K562 (cell line): ENCODE measurements at regions not wholly inside any gene's neighbourhood (a gene's known extent, or its start where the extent isn't known, plus 50 kb on each side); places are given as distances from the start of the nearest gene placed in this dataset.
"Not testable (repeated sequence)": the region's sequence is repeated elsewhere in the genome, so short reads cannot be mapped to it uniquely, and the experiment has no call there.

ENCODE experiments used
- ATAC-seq: fragments of 200-7000 bp; cut with Tn5 transposase; 3 replicates; pipeline ENCODE4 v1.9.1; 2020; ENCODE audit warnings: moderate library complexity
- BruUV-seq: library from RNA; stranded (reverse); fragments of 400-500 nt; replicated peaks from 2 replicates; lab custom pipeline; 2021; lab: Mats Ljungman, UMichigan
- CTCF ChIA-PET: fragments of 300-600 bp; formaldehyde crosslinking; extraction: SDS; loops from one replicate; lab custom pipeline; 2021; ENCODE audit warnings: low intra/inter-chr PET ratio; lab: Yijun Ruan, JAX
- POLR2A ChIA-PET: fragments of 300-600, 350-650 bp; sonication (Branson Sonifier 250); formaldehyde crosslinking; extraction: SDS; loops from one replicate; lab custom pipeline; 2021; ENCODE audit warnings: antibody characterized with exemption, inconsistent platforms; lab: Yijun Ruan, JAX
- DNase-seq, 4 experiments: peaks; one replicate each; pipeline versions ENCODE4 v3.0.0 to v3.0.0-alpha.2; 2011 to 2018; ENCODE audit warnings: low spot score in 3 of 4, mixed read lengths in 3 of 4; ENCODE audit errors: extremely low read depth in 1 of 4
- FAIRE-seq: peaks from 2 replicates; lab custom pipeline; 2011; peaks lifted over from hg19 to GRCh38; lab: Jason Lieb, UNC
- H2AFZ ChIP-seq: 2 replicates; pipeline ENCODE4 v1.6.0; 2011; ENCODE audit warnings: low read depth, low read length, control low read depth, inconsistent platforms
- H3K27ac ChIP-seq: fragments of 200-600 bp; 3 replicates; pipeline ENCODE4 v1.8.0; 2011; ENCODE audit warnings: low read depth, mild to moderate bottlenecking, control low read depth, inconsistent platforms, low read length, moderate library complexity, mixed read lengths; ENCODE audit errors: extremely low read depth
- H3K27me3 ChIP-seq, 2 experiments: fragments of 300-600 bp in 1 of 2; 2 replicates in 1 of 2; 3 replicates in 1 of 2; pipeline versions ENCODE4 v1.6.0 to v1.8.0; 2011; ENCODE audit warnings: inconsistent platforms in 2 of 2, low read length in 2 of 2, mild to moderate bottlenecking in 1 of 2, mixed read lengths in 1 of 2, moderate library complexity in 1 of 2; ENCODE audit not compliant: control insufficient read depth in 2 of 2, insufficient read depth in 2 of 2
- H3K36me3 ChIP-seq: fragments of 300-600 bp; 3 replicates; pipeline ENCODE4 v1.8.0; 2011; ENCODE audit warnings: mild to moderate bottlenecking, low read length, inconsistent platforms; ENCODE audit not compliant: control insufficient read depth, insufficient read depth
- H3K4me1 ChIP-seq, 2 experiments: fragments of 200-600 bp in 1 of 2; replicated peaks in 1 of 2; 2 replicates in 1 of 2; 3 replicates in 1 of 2; pipeline versions ENCODE4 v1.5.1 to v1.8.0; 2011; ENCODE audit warnings: inconsistent platforms in 2 of 2, low read length in 2 of 2, mild to moderate bottlenecking in 1 of 2, mixed read lengths in 1 of 2, moderate library complexity in 1 of 2; ENCODE audit not compliant: control insufficient read depth in 2 of 2, insufficient read depth in 2 of 2
- H3K4me2 ChIP-seq: 2 replicates; pipeline ENCODE4 v1.6.1; 2011; ENCODE audit warnings: low read length, control low read depth, inconsistent platforms, mixed read lengths; ENCODE audit not compliant: insufficient read depth
- H3K4me3 ChIP-seq: fragments of 200-600 bp; sonication (generic), shearing (Covaris generic); 2 replicates; pipeline ENCODE4 v1.5.1; 2016; ENCODE audit warnings: control low read depth, inconsistent platforms
- H3K79me2 ChIP-seq: fragments of 200-600 bp; 3 replicates; pipeline ENCODE4 v1.8.0; 2011; ENCODE audit warnings: low read length, inconsistent platforms; ENCODE audit not compliant: control insufficient read depth, insufficient read depth
- H3K9ac ChIP-seq, 2 experiments: 2 replicates each; pipeline versions ENCODE4 v1.6.0 to v1.6.1; 2011; ENCODE audit warnings: low read depth in 2 of 2, low read length in 2 of 2, control low read depth in 1 of 2, inconsistent platforms in 1 of 2, mild to moderate bottlenecking in 1 of 2, mixed read lengths in 1 of 2; ENCODE audit not compliant: insufficient read depth in 1 of 2
- H3K9me1 ChIP-seq: one replicate; pipeline ENCODE4 v1.6.0; 2011; ENCODE audit warnings: inconsistent platforms, mild to moderate bottlenecking, low read length, moderate library complexity; ENCODE audit not compliant: control insufficient read depth, insufficient read depth
- H3K9me3 ChIP-seq: replicated peaks from 2 replicates; pipeline ENCODE4 v1.5.1; 2011; ENCODE audit warnings: low read depth, low read length, inconsistent platforms; ENCODE audit not compliant: control insufficient read depth, insufficient read depth
- H4K20me1 ChIP-seq: replicated peaks from 2 replicates; pipeline ENCODE4 v1.6.1; 2011; ENCODE audit warnings: low read length, inconsistent platforms, mixed read lengths; ENCODE audit not compliant: control insufficient read depth, insufficient read depth
- CBX2 ChIP-seq: fragments of 200-600 bp; sonication (generic); IDR thresholded peaks from one replicate; pipeline ENCODE4 v1.6.1; 2012; ENCODE audit warnings: mild to moderate bottlenecking, low read length, inconsistent platforms; ENCODE audit not compliant: insufficient read depth, poor library complexity, severe bottlenecking
- POLR3G ChIP-seq: IDR thresholded peaks from 2 replicates; pipeline ENCODE4 v1.6.1; 2011; ENCODE audit not compliant: insufficient read length, insufficient replicate concordance; ENCODE audit errors: extremely low read depth
- PYGO2 ChIP-seq: fragments of 450-650 bp; IDR thresholded peaks from 2 replicates; pipeline ENCODE4 v1.6.1; 2016; ENCODE audit warnings: mild to moderate bottlenecking, missing genetic modification characterization, moderate library complexity, missing compliant biosample characterization
- STAT5B ChIP-seq: fragments of 250-450 bp; sonication (Bioruptor Pico); IDR thresholded peaks from 2 replicates; pipeline ENCODE4 v1.8.0; 2021; ENCODE audit warnings: mild to moderate bottlenecking, inconsistent platforms
- WGBS: fragments of 100-300 bp; shearing (Covaris generic); methylation state at CpG from one replicate; pipeline ENCODE4 v1.1.6; 2016; ENCODE audit warnings: low coverage, mixed read lengths; ENCODE audit not compliant: insufficient coverage; ENCODE audit errors: missing lambda C conversion rate; 5-methylcytosine and 5-hydroxymethylcytosine counted together
- in situ Hi-C: fragments of 300-500 bp; cut with MboI; formaldehyde crosslinking; loops from 4 replicates; pipeline ENCODE4 v1.15.0; 2018; ENCODE audit warnings: inconsistent platforms, mixed read lengths
- intact Hi-C: fragments of 100-400 bp; cut with micrococcal nuclease; formaldehyde crosslinking; loops from 2 replicates; pipeline ENCODE4 v1.14.2; 2022
- TF ChIP-seq, protein P1 (sequence below): fragments of 250-450 bp; sonication (Bioruptor Pico); IDR thresholded peaks from 2 replicates; pipeline ENCODE4 v1.9.0; 2021; ENCODE audit warnings: mild to moderate bottlenecking
- TF ChIP-seq, protein P2 (sequence below): IDR thresholded peaks from 2 replicates; pipeline ENCODE4 v1.6.1; 2011; ENCODE audit warnings: borderline replicate concordance, low read depth, mild to moderate bottlenecking, moderate library complexity, low read length; ENCODE audit not compliant: insufficient read depth, poor library complexity, severe bottlenecking

DNA sequence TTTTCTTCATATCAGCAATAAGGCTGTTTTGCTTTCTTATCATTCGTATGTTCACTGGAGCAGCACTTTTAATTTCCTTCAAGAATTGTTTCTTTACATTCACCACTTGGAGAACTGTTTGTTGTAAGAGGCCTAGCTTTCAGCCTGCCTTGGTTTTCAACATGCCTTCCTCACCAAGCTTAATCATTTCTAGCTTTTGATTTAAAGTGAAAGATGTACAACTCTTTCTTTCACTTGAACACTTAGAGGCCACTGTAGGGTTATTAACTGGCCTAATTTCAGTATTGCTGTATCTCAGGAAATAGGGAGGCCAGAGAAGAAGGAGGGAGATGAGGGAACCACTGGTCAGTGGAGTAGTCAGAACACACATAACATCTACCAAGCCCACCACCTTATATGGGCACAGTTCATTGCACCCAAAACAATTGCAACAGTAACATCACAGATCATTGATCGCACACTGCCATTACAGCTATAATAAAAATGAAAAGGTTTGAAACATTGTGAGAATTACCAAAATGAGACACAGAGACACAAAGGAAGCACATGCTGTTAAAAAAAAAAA is 181.4 kb upstream of the TUBA3C start:
- H3K9me3 ChIP-seq: no peaks in the 10 kb centered on the region
- POLR2A ChIA-PET: no interaction called here
- TF ChIP-seq CBX2: no peak
- no peak for TF ChIP-seq STAT5B
- no peak for TF ChIP-seq PYGO2 (tag)
- TF ChIP-seq POLR3G: no peak
- TF ChIP-seq, protein P1, sequence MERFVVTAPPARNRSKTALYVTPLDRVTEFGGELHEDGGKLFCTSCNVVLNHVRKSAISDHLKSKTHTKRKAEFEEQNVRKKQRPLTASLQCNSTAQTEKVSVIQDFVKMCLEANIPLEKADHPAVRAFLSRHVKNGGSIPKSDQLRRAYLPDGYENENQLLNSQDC: no peak
- TF ChIP-seq, protein P2, sequence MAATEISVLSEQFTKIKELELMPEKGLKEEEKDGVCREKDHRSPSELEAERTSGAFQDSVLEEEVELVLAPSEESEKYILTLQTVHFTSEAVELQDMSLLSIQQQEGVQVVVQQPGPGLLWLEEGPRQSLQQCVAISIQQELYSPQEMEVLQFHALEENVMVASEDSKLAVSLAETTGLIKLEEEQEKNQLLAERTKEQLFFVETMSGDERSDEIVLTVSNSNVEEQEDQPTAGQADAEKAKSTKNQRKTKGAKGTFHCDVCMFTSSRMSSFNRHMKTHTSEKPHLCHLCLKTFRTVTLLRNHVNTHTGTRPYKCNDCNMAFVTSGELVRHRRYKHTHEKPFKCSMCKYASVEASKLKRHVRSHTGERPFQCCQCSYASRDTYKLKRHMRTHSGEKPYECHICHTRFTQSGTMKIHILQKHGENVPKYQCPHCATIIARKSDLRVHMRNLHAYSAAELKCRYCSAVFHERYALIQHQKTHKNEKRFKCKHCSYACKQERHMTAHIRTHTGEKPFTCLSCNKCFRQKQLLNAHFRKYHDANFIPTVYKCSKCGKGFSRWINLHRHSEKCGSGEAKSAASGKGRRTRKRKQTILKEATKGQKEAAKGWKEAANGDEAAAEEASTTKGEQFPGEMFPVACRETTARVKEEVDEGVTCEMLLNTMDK: no peak
- no peaks in the 10 kb centered on the region for H3K36me3 ChIP-seq
- 0% methylated on average over 2 of the region's 2 CpGs for WGBS
- H4K20me1 ChIP-seq: no peaks in the 10 kb centered on the region
- H3K9me1 ChIP-seq: no peaks in the 10 kb centered on the region
- H3K4me1 ChIP-seq: no peaks in the 10 kb centered on the region
- FAIRE-seq: no peak
- H3K4me3 ChIP-seq: no peak overlapping the region
- DNase-seq: no peak
- ATAC-seq: no peak
- H3K9ac ChIP-seq: no peak overlapping the region
- no peak overlapping the region for H2AFZ ChIP-seq
- intact Hi-C loops (no loop called here), in situ Hi-C loops (no loop called here)
- CTCF ChIA-PET: no interaction called here
- H3K4me2 ChIP-seq: no peak overlapping the region
- H3K79me2 ChIP-seq: no peaks in the 10 kb centered on the region
- no TSS peak for BruUV-seq
- no peak overlapping the region for H3K27ac ChIP-seq
- no peaks in the 10 kb centered on the region for H3K27me3 ChIP-seq

DNA sequence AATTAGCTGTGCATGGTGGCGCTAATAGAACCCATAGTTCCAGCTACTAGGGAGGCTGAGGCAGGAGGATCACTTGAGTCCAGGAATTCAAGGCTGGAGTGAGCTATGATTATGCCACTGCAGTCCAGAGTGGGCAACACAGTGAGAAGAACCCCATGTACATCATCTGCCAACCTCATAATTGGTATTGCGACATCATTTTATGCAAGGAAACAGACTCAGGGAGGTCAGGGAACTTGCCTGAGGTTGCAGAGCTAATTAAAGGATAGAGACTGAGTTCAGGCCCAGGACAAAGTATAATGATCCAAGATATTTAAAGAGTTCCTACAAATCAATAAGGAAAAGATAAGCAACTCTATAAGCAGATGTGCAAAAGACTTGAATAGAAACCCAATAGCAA is 178.1 kb upstream of the TUBA3C start:
- H3K36me3 ChIP-seq, CTCF ChIA-PET, intact Hi-C loops, H3K4me1 ChIP-seq, H3K79me2 ChIP-seq, H3K27me3 ChIP-seq, H4K20me1 ChIP-seq, FAIRE-seq, H3K9me3 ChIP-seq, H2AFZ ChIP-seq, DNase-seq, H3K4me3 ChIP-seq, H3K27ac ChIP-seq, ATAC-seq, BruUV-seq, H3K4me2 ChIP-seq, H3K9ac ChIP-seq, in situ Hi-C loops, H3K9me1 ChIP-seq: not testable (repeated sequence)
- POLR2A ChIA-PET: interaction anchor here (0.6 kb wide), 1 partner anchor 264 kb away, joined by 3 read pairs; no protein-coding TSS in a partner anchor
- WGBS: 0% methylated on average over 2 of the region's 2 CpGs
